Lower leg skin (tissue), 3 donors: ENCODE measurements at regions not wholly inside any gene's neighbourhood (a gene's known extent, or its start where the extent isn't known, plus 50 kb on each side); places are given as distances from the start of the nearest gene placed in this dataset.

Experiments used
- POLR2A ChIP-seq, 2 donors: fragments of 450-650 bp; IDR thresholded peaks; one replicate each; pipeline ENCODE4 v1.6.1; 2016 to 2017; ENCODE audit warnings: antibody characterized with exemption in 2 of 2, mild to moderate bottlenecking in 1 of 2, moderate library complexity in 1 of 2
- TF ChIP-seq, protein P1 (sequence below), 3 donors: fragments of 450-650 bp; IDR thresholded peaks; one replicate each; pipeline ENCODE4 v1.5.1; 2016; ENCODE audit warnings: antibody characterized with exemption in 3 of 3, mild to moderate bottlenecking in 3 of 3, moderate library complexity in 2 of 3

DNA sequence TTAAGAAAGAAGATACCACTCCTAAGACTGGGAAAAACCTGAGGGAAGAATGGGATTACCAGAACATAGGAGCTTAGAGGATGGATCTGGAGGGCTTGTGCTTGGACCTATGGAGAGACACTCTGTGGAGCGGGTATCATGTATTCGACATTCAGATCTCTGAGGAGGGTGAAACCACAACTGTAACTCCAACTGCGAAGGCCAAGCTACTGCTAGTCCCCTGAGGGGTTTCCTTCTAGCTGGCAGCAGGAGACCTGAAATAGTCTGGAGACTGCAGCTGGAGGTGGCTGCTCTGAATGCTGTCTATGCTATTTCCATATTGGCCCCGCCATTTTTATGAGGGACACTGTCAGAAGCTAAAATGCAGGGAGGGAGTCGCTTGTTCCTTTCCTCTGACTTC lies 462.3 kb downstream of the PTPRC start:
- TF ChIP-seq, protein P1, sequence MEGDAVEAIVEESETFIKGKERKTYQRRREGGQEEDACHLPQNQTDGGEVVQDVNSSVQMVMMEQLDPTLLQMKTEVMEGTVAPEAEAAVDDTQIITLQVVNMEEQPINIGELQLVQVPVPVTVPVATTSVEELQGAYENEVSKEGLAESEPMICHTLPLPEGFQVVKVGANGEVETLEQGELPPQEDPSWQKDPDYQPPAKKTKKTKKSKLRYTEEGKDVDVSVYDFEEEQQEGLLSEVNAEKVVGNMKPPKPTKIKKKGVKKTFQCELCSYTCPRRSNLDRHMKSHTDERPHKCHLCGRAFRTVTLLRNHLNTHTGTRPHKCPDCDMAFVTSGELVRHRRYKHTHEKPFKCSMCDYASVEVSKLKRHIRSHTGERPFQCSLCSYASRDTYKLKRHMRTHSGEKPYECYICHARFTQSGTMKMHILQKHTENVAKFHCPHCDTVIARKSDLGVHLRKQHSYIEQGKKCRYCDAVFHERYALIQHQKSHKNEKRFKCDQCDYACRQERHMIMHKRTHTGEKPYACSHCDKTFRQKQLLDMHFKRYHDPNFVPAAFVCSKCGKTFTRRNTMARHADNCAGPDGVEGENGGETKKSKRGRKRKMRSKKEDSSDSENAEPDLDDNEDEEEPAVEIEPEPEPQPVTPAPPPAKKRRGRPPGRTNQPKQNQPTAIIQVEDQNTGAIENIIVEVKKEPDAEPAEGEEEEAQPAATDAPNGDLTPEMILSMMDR (IDR thresholded peaks at IDR 0.05): no peak
- TF ChIP-seq POLR2A (IDR thresholded peaks at IDR 0.05): no peak
